Naive thymus-derived CD4-positive, alpha-beta T cell (primary cell): ENCODE measurements at regions not wholly inside any gene's neighbourhood (a gene's known extent, or its start where the extent isn't known, plus 50 kb on each side); places are given as distances from the start of the nearest gene placed in this dataset.
"Not testable (repeated sequence)": the region's sequence is repeated elsewhere in the genome, so short reads cannot be mapped to it uniquely, and the experiment has no call there.

Experiments
- ATAC-seq: fragments of 150-1000 bp; cut with Tn5 transposase; 2 replicates; pipeline ENCODE4 v1.10.0; 2021; ENCODE audit warnings: mild to moderate bottlenecking, moderate library complexity
- CTCF ChIA-PET: fragments of 350-600 bp; sonication (Branson Sonifier 250); formaldehyde crosslinking; loops from one replicate; lab custom pipeline; 2021; ENCODE audit warnings: antibody characterized with exemption; lab: Charles Lee
- POLR2A ChIA-PET: fragments of 350-600 bp; sonication (Branson Sonifier 250); formaldehyde crosslinking; loops from one replicate; lab custom pipeline; 2021; ENCODE audit warnings: antibody characterized with exemption, inconsistent platforms; lab: Charles Lee
- DNase-seq, 9 donors: peaks; one replicate each; pipeline versions ENCODE4 v3.0.0 to v3.0.0-alpha.2; 2020 to 2022; ENCODE audit warnings: mixed read lengths in 1 of 9
- H3K27ac ChIP-seq: one replicate; pipeline ENCODE4 v1.7.0; 2013; ENCODE audit warnings: mild to moderate bottlenecking, low read depth, low read length, moderate library complexity
- H3K27me3 ChIP-seq, 2 donors: one replicate each; pipeline ENCODE4 v1.7.0; 2013; ENCODE audit warnings: low read length in 2 of 2, mild to moderate bottlenecking in 2 of 2, moderate library complexity in 2 of 2; ENCODE audit not compliant: control insufficient read depth in 2 of 2, insufficient read depth in 2 of 2
- H3K36me3 ChIP-seq, 3 experiments: 1 replicate in 2 of 3; 2 replicates in 1 of 3; pipeline ENCODE4 v1.7.0; 2013; ENCODE audit warnings: low read length in 3 of 3, mild to moderate bottlenecking in 3 of 3, moderate library complexity in 1 of 3; ENCODE audit not compliant: insufficient read depth in 3 of 3, control insufficient read depth in 2 of 3
- H3K4me1 ChIP-seq, 2 donors: one replicate each; pipeline ENCODE4 v1.7.0; 2013; ENCODE audit warnings: low read length in 2 of 2, mild to moderate bottlenecking in 2 of 2, moderate library complexity in 1 of 2; ENCODE audit not compliant: control insufficient read depth in 2 of 2, insufficient read depth in 2 of 2
- H3K4me3 ChIP-seq: 2 replicates; pipeline ENCODE4 v1.7.0; 2013; ENCODE audit warnings: mild to moderate bottlenecking, low read length
- H3K9me3 ChIP-seq, 3 experiments: 1 replicate in 2 of 3; 2 replicates in 1 of 3; pipeline ENCODE4 v1.7.0; 2013; ENCODE audit warnings: low read length in 3 of 3; ENCODE audit not compliant: control insufficient read depth in 2 of 3
- H3K27ac Mint-ChIP-seq, 9 donors: one replicate each; pipeline ENCODE4 v1.8.0; 2020 to 2022; ENCODE audit warnings: mixed read lengths in 9 of 9, mild to moderate bottlenecking in 8 of 9, moderate library complexity in 5 of 9, inconsistent platforms in 2 of 9
- H3K27me3 Mint-ChIP-seq, 5 donors: one replicate each; pipeline ENCODE4 v1.8.0; 2021 to 2022; ENCODE audit warnings: mixed read lengths in 5 of 5, mild to moderate bottlenecking in 1 of 5
- H3K36me3 Mint-ChIP-seq, 5 donors: one replicate each; pipeline ENCODE4 v1.8.0; 2020 to 2022; ENCODE audit warnings: mixed read lengths in 5 of 5, mild to moderate bottlenecking in 3 of 5, inconsistent platforms in 1 of 5
- H3K4me1 Mint-ChIP-seq, 7 donors: one replicate each; pipeline ENCODE4 v1.8.0; 2020 to 2022; ENCODE audit warnings: mixed read lengths in 7 of 7, mild to moderate bottlenecking in 3 of 7, inconsistent platforms in 1 of 7
- H3K4me3 Mint-ChIP-seq, 10 donors: one replicate each; pipeline ENCODE4 v1.8.0; 2020 to 2022; ENCODE audit warnings: mild to moderate bottlenecking in 10 of 10, mixed read lengths in 10 of 10, moderate library complexity in 6 of 10, inconsistent platforms in 2 of 10
- H3K9me3 Mint-ChIP-seq, 11 donors: one replicate each; pipeline ENCODE4 v1.8.0; 2020 to 2022; ENCODE audit warnings: mixed read lengths in 11 of 11, mild to moderate bottlenecking in 4 of 11, inconsistent platforms in 1 of 11, moderate library complexity in 1 of 11
- intact Hi-C, 2 donors: fragments of 100-400 bp; cut with micrococcal nuclease; formaldehyde crosslinking; loops; one replicate each; pipeline ENCODE4 v1.15.1; 2023

DNA sequence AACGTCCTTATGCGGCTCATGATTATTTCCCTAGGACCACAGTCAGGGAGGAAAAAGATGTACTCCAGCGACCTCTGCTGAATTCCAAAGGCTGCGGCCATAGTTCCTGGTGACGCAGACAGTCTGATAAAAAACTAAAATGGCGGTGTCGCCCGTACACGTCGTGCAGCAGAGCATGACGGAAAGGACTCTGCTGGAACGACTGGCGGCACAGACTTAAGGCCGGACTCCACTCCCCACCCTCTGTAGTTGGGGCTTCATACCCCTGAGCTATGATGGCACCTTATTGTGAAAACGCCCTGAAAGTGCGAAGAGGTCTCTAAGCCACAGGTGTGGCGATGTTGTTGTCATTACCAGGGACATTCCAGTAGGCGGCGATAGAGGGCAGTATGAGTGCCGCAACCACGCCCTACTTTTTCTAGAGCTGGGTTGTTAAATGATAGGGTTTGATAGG is 90.0 kb upstream of the EDA2R start:
- peak overlapping the region; percentile 85 to 100 (median 97) for H3K27ac Mint-ChIP-seq
- DNase-seq (peak; percentile 25 to 75 (median 68)), ATAC-seq (peak; percentile 91)
- Histone ChIP-seq H3K4me1 (no peaks in the 10 kb centered on the region), H3K27me3 (no peaks in the 10 kb centered on the region), H3K36me3 (no peaks in the 10 kb centered on the region), H3K9me3 (no peaks in the 10 kb centered on the region), H3K27ac (peak overlapping the region; percentile 67), H3K4me3 (peak overlapping the region; percentile 82)
- H3K4me1 Mint-ChIP-seq: peaks cover 0 to 8% (median 0%) of the 10 kb centered on the region in 7 donors
- no peaks in the 10 kb centered on the region for H3K27me3 Mint-ChIP-seq
- POLR2A ChIA-PET: no interaction called here
- CTCF ChIA-PET: interaction anchor here (0.8 to 1.2 kb wide), 3 partner anchors 1133 to 1694 kb away, joined by 3 to 5 read pairs (median 4); partner anchors contain the start of gene ZC3H12B
- peak overlapping the region; percentile 70 to 96 (median 92) for H3K4me3 Mint-ChIP-seq
- H3K9me3 Mint-ChIP-seq: peaks cover 0 to 4% (median 0%) of the 10 kb centered on the region in 11 donors
- no peaks in the 10 kb centered on the region for H3K36me3 Mint-ChIP-seq
- intact Hi-C loops: loop anchor here (1.0 to 5.0 kb wide), 7 partner anchors 320 to 1752 kb away; partner anchors contain the start of genes LAS1L (in 1 of the 2) and ZC4H2 (in 1 of the 2)

DNA sequence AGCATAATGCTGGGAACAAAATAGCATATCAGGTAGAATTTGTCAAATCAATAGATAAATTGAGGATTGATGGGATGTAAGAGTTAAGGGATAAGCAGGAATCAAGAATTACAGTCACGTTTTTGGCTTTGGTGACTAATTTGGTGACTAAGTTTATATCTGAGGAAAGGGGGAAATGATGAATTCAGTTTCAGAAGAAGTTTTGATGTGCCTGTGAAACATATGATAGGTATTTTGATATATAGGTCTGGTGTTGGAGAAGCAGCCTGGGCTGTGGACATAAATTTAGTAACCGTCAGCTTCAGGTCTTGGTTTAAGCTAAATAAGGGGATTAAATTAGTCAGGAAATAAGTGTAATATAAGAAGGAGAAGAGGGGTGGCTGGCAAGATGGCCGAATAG is 79.0 kb upstream of the EDA2R start:
- ChIA-PET POLR2A (no interaction called here), CTCF (no interaction called here)
- Histone ChIP-seq H3K4me1 (no peaks in the 10 kb centered on the region), H3K27ac (no peak overlapping the region), H3K4me3 (no peak overlapping the region), H3K36me3 (no peaks in the 10 kb centered on the region), H3K27me3 (no peaks in the 10 kb centered on the region), H3K9me3 (no peaks in the 10 kb centered on the region)
- Mint-ChIP-seq H3K4me3 (no peak overlapping the region), H3K36me3 (peaks cover 0 to 4% (median 0%) of the 10 kb centered on the region in 5 donors), H3K4me1 (peaks cover 0 to 4% (median 0%) of the 10 kb centered on the region in 7 donors), H3K27me3 (peaks cover 0 to 18% (median 4%) of the 10 kb centered on the region in 5 donors), H3K9me3 (peaks cover 0 to 5% (median 0%) of the 10 kb centered on the region in 11 donors), H3K27ac (no peak overlapping the region)
- no peak for DNase-seq
- intact Hi-C loops: no loop called here
- no peak for ATAC-seq

DNA sequence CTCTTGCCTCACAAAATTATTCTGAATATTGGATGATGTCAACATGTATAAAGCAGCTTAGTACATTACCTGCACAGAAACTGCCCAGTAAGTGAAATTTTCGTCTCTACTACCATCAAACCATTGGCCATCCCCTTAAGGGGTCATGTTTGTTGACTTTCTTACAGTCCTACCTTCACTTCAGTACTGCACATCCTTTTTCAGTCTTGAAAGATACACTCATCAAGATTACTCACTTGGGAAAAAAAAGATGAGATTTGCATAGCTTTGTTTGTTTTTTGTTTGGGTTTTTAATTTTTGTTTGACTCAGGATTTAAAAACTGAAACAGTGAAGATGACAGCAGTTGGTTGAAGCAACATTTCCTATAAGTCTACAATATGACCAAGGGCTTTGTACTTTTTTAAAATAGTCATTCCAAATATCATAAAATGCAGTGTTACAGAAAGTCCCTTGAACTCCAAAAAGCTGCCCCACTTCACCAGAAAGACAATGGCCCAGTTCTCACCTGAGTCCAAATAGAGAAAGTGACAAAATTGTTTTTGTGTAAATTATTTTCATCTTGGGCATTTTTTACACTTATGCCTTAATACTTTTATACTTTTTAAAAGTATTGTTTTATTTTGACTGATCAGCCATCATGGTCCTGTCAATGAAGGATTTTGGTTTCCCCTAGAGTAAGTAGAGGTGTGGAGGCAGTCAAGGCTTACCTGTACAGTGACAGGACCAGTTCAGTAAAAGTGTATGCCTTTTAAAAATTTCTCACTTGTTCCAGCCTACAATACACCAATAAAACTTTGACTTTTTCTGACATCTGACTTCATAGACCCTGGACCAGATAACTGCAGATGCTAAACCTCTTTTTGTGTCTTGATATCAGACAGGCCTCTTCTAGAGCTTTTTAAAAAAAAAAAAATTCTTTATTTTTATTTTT is 59.7 kb upstream of the EDA2R start:
- Histone ChIP-seq H3K36me3 (no peaks in the 10 kb centered on the region), H3K4me3 (no peak overlapping the region), H3K27me3 (no peaks in the 10 kb centered on the region), H3K27ac (no peak overlapping the region), H3K4me1 (no peaks in the 10 kb centered on the region), H3K9me3 (no peaks in the 10 kb centered on the region)
- H3K27me3 Mint-ChIP-seq: peaks cover 0 to 7% (median 6%) of the 10 kb centered on the region in 5 donors
- H3K27ac Mint-ChIP-seq: no peak overlapping the region
- no peak for DNase-seq
- intact Hi-C loops: no loop called here
- ChIA-PET CTCF (no interaction called here), POLR2A (no interaction called here)
- no peak overlapping the region for H3K4me3 Mint-ChIP-seq
- H3K36me3 Mint-ChIP-seq: no peaks in the 10 kb centered on the region
- peaks cover 0 to 4% (median 0%) of the 10 kb centered on the region in 11 donors for H3K9me3 Mint-ChIP-seq
- no peaks in the 10 kb centered on the region for H3K4me1 Mint-ChIP-seq
- ATAC-seq: no peak

DNA sequence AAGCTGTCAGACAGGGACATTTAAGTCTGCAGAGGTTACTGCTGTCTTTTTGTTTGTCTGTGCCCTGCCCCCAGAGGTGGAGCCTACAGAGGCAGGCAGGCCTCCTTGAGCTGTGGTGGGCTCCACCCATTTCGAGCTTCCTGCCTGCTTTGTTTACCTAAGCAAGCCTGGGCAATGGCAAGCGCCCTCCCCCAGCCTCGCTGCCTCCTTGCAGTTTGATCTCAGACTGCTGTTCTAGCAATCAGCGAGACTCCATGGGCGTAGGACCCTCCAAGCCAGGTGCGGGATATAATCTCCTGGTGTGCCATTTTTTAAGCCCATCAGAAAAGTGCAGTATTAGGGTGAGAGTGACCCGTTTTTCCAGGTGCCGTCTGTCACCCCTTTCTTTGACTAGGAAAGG is 53.6 kb upstream of the EDA2R start:
- POLR2A ChIA-PET, H3K36me3 ChIP-seq, H3K4me3 Mint-ChIP-seq, ATAC-seq, H3K4me3 ChIP-seq, intact Hi-C loops, H3K36me3 Mint-ChIP-seq, H3K27me3 ChIP-seq, H3K27ac ChIP-seq, H3K9me3 ChIP-seq, DNase-seq, CTCF ChIA-PET, H3K4me1 ChIP-seq, H3K27ac Mint-ChIP-seq, H3K4me1 Mint-ChIP-seq: not testable (repeated sequence)
- Mint-ChIP-seq H3K9me3 (peaks cover 0 to 24% (median 6%) of the 10 kb centered on the region in 11 donors), H3K27me3 (peaks cover 0 to 12% (median 4%) of the 10 kb centered on the region in 5 donors)
